ENCODE measurements at regions not wholly inside any gene's neighbourhood (a gene's known extent, or its start where the extent isn't known, plus 50 kb on each side); places are given as distances from the start of the nearest gene placed in this dataset.

DNA sequence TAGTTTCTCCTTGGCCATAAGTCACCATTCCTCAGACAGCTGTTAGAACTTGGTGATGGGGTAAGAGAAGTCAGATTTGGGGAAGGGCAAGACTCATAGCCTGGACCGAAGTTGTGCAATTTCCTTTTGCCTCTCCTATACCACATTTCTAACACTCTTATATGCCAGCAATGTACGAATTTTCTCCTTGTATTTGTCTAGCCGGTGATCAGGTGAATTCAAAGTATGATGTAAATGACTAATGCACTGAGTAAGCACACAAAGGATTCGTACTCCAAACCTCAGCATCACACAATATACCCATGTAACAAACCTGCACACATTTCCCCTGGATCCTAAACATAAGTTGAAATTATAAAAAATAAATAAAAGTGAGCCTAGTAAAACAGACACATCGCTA is 1143.5 kb upstream of the CELF4 start:
- H2BK12ac ChIP-seq (ENCODE audit: low read depth, low read length) = no peak overlapping the region
- H3K4ac ChIP-seq (replicated peaks; ENCODE audit: insufficient read length, low read depth, low read length) = no peak overlapping the region
- ChIA-PET POLR2A (ENCODE audit: partially characterized antibody) (no interaction called here), CTCF (ENCODE audit: partially characterized antibody) (no interaction called here)
- H2BK20ac ChIP-seq (ENCODE audit: low read length) = no peak overlapping the region
- H4K20me1 ChIP-seq (replicated peaks in 1 of 2; ENCODE audit: control insufficient read depth in 1 of 2, insufficient read depth in 2 of 2, low read length in 2 of 2) = no peaks in the 10 kb centered on the region
- no peaks in the 10 kb centered on the region for H3K23me2 ChIP-seq (ENCODE audit: low read depth, low read length)
- no peak overlapping the region for H3K14ac ChIP-seq (ENCODE audit: insufficient read length)
- no peak overlapping the region for H3K23ac ChIP-seq (ENCODE audit: insufficient read length)
- H2BK5ac ChIP-seq (ENCODE audit: low read depth, low read length) = no peak overlapping the region
- H3K4me3 ChIP-seq (ENCODE audit: extremely low read depth in 1 of 4, insufficient read depth in 2 of 4, low read depth in 3 of 4, low read length in 4 of 4) = no peak overlapping the region
- no peaks in the 10 kb centered on the region for H3K79me2 ChIP-seq (ENCODE audit: control insufficient read depth in 1 of 2, insufficient read depth in 2 of 2, low read length in 2 of 2)
- H3K36me3 ChIP-seq (ENCODE audit: control insufficient read depth in 2 of 4, insufficient read depth in 4 of 4, low read length in 3 of 4) = no peaks in the 10 kb centered on the region
- no peak overlapping the region for H3K18ac ChIP-seq (ENCODE audit: extremely low read depth, low read length)
- H3K79me1 ChIP-seq (ENCODE audit: low read depth, low read length) = no peaks in the 10 kb centered on the region
- H3K27ac ChIP-seq (ENCODE audit: low read depth, low read length) = no peak overlapping the region
- no peak for FAIRE-seq
- no peak overlapping the region for H3K56ac ChIP-seq (replicated peaks; ENCODE audit: insufficient read length, low read depth, low read length)
- no peak for DNase-seq (ENCODE audit: low read depth in 1 of 2, low spot score in 2 of 2)
- H4K8ac ChIP-seq (ENCODE audit: extremely low read depth, insufficient read depth, low read length) = no peak overlapping the region
- H4K5ac ChIP-seq (ENCODE audit: insufficient read length, low read depth, low read length) = no peak overlapping the region
- no peaks in the 10 kb centered on the region for H3K27me3 ChIP-seq (replicated peaks in 1 of 4; ENCODE audit: control insufficient read depth in 3 of 4, extremely low read depth in 1 of 4, insufficient read depth in 3 of 4, low read length in 3 of 4)
- H2BK120ac ChIP-seq (replicated peaks; ENCODE audit: low read depth, low read length) = no peak overlapping the region
- no peak overlapping the region for H2AFZ ChIP-seq (ENCODE audit: low read length)
- H3K9ac ChIP-seq (replicated peaks in 1 of 4; ENCODE audit: extremely low read depth in 1 of 4, low read depth in 3 of 4, low read length in 3 of 4) = no peak overlapping the region
- 90% methylated on average over 5 of the region's 5 CpGs; no CpG with 5 or more reads in 1 of the 2 experiments for WGBS, 2 experiments (ENCODE audit: extremely low coverage in 1 of 2, insufficient coverage in 1 of 2, insufficient read length in 1 of 2, insufficient replicate concordance in 2 of 2, low coverage in 1 of 2, low lambda C conversion rate in 2 of 2, missing lambda C conversion rate in 1 of 2)
- no peaks in the 10 kb centered on the region for H3K9me3 ChIP-seq (ENCODE audit: insufficient read depth in 2 of 2, low read depth in 1 of 2, low read length in 1 of 2)
- H2BK15ac ChIP-seq (ENCODE audit: low read length) = no peak overlapping the region
- H4K91ac ChIP-seq (replicated peaks; ENCODE audit: insufficient read length, low read length) = no peak overlapping the region
- no peak overlapping the region for H2AK5ac ChIP-seq (ENCODE audit: low read depth, low read length)
- H3K4me1 ChIP-seq (replicated peaks in 1 of 4; ENCODE audit: control insufficient read depth in 3 of 4, insufficient read depth in 4 of 4, low read length in 3 of 4) = no peaks in the 10 kb centered on the region
- no peak overlapping the region for H3K4me2 ChIP-seq (ENCODE audit: insufficient read depth in 1 of 2, low read depth in 2 of 2, low read length in 2 of 2)
- TF ChIP-seq RXRA (IDR thresholded peaks at IDR 0.05; ENCODE audit: insufficient read depth, low read depth, low read length) (no peak), MAFK (IDR thresholded peaks at IDR 0.05; ENCODE audit: low read depth, low read length) (no peak), KDM1A (IDR thresholded peaks at IDR 0.05; ENCODE audit: borderline replicate concordance, low read length) (no peak), SP4 (IDR thresholded peaks at IDR 0.05; ENCODE audit: low read length) (no peak), KDM5A (IDR thresholded peaks at IDR 0.05; ENCODE audit: low read length) (no peak), BCL11A (IDR thresholded peaks at IDR 0.05; ENCODE audit: low read depth in 2 of 2, low read length in 2 of 2) (no peak), SIRT6 (IDR thresholded peaks at IDR 0.05; ENCODE audit: low read length) (no peak), RAD21 (IDR thresholded peaks at IDR 0.05 in 1 of 2, conservative IDR thresholded peaks at IDR 0.05 in 1 of 2; ENCODE audit: low read depth in 2 of 2, low read length in 2 of 2) (no peak), NRF1 (IDR thresholded peaks at IDR 0.05; ENCODE audit: low read depth, low read length) (no peak), EP300 (IDR thresholded peaks at IDR 0.05; ENCODE audit: borderline replicate concordance in 1 of 2, low read depth in 2 of 2, low read length in 2 of 2) (no peak), RFX5 (IDR thresholded peaks at IDR 0.05; ENCODE audit: borderline replicate concordance, low read depth, low read length) (no peak)
- TF ChIP-seq, protein P1, sequence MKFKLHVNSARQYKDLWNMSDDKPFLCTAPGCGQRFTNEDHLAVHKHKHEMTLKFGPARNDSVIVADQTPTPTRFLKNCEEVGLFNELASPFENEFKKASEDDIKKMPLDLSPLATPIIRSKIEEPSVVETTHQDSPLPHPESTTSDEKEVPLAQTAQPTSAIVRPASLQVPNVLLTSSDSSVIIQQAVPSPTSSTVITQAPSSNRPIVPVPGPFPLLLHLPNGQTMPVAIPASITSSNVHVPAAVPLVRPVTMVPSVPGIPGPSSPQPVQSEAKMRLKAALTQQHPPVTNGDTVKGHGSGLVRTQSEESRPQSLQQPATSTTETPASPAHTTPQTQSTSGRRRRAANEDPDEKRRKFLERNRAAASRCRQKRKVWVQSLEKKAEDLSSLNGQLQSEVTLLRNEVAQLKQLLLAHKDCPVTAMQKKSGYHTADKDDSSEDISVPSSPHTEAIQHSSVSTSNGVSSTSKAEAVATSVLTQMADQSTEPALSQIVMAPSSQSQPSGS (IDR thresholded peaks at IDR 0.05; ENCODE audit: low read length) = no peak

Data from H1 (cell line).